ENCODE measurements at regions not wholly inside any gene's neighbourhood (a gene's known extent, or its start where the extent isn't known, plus 50 kb on each side); places are given as distances from the start of the nearest gene placed in this dataset.

DNA sequence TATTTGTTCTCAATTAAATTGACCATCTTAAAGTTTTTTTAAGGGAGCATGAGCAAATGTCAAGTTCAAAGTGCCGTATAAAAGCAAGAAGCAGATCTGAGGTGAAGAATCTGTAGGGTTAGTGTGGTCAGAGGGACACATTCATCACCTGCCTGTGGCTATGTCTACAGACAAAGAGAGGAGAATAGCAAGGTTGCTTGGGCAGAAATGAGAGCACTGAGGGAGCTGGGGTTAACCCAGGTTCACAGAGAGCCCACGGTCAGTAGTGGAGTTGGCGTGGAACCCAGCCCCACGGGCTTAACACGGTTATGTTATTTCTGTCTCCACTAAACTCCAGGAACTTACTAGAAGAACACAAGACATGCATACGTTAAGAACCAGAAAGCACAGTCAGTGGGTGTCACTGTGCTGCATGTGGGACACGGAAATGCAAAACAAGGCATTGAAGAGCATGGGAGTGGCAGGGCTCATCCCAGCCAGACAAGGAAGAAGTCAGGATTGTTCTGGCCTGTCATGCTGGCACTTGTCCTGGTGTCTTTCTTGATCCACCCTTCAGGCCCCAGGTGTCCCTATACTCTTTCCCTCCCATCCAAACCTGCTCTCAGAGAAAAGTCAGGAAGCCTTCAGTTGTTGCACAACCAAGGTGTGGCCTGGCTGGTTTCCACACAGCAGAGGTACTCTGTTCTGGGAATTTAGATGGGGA, 95.5 kb upstream of the IVNS1ABP start:
- TF ChIP-seq EZH2 (IDR thresholded peaks at IDR 0.05; ENCODE audit: borderline replicate concordance) (no peak), EZH2phosphoT487 (IDR thresholded peaks at IDR 0.05; ENCODE audit: low read depth, severe bottlenecking, unreplicated experiment) (no peak)
- TF ChIP-seq, protein P1, sequence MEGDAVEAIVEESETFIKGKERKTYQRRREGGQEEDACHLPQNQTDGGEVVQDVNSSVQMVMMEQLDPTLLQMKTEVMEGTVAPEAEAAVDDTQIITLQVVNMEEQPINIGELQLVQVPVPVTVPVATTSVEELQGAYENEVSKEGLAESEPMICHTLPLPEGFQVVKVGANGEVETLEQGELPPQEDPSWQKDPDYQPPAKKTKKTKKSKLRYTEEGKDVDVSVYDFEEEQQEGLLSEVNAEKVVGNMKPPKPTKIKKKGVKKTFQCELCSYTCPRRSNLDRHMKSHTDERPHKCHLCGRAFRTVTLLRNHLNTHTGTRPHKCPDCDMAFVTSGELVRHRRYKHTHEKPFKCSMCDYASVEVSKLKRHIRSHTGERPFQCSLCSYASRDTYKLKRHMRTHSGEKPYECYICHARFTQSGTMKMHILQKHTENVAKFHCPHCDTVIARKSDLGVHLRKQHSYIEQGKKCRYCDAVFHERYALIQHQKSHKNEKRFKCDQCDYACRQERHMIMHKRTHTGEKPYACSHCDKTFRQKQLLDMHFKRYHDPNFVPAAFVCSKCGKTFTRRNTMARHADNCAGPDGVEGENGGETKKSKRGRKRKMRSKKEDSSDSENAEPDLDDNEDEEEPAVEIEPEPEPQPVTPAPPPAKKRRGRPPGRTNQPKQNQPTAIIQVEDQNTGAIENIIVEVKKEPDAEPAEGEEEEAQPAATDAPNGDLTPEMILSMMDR (IDR thresholded peaks at IDR 0.05; ENCODE audit: poor library complexity): no peak

Measured in hepatocyte (in vitro differentiated cells).